ENCODE measurements at regions not wholly inside any gene's neighbourhood (a gene's known extent, or its start where the extent isn't known, plus 50 kb on each side); places are given as distances from the start of the nearest gene placed in this dataset.

DNA sequence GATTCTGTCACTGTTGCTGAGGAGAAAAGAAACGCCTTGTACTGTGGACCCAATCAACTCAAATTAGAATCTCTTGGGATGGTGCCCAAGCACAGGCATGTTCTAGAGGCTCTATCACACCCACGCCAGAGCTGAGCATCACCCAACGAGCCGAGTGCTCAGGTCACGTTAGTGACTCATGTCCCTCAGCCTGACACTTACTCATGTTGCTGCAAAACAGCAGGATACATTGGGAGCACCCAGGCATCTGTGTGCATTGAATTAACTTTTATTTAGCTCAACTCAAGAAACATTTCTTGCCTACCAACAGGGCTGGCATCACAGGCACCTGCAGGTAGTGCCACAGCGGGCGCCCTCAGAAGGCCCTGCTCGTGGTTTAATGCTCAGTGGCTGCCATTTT, 149.8 kb downstream of the ETS2 start:
- POLR2A ChIA-PET, result interaction anchor here (0.5 kb wide), 1 partner anchor 9 kb away, joined by 3 read pairs; no protein-coding TSS in a partner anchor
- Histone ChIP-seq H3K4me1 (ENCODE audit: control insufficient read depth, insufficient read depth, low read length) (peaks cover 13% of the 10 kb centered on the region), H3K4me3 (ENCODE audit: low read depth, low read length) (no peak overlapping the region), H3K9me3 (ENCODE audit: control insufficient read depth, insufficient read depth, low read depth, low read length) (no peaks in the 10 kb centered on the region), H3K27ac (ENCODE audit: extremely low read depth, low read depth, low read length) (no peak overlapping the region), H3K36me3 (ENCODE audit: control insufficient read depth in 2 of 2, insufficient read depth in 1 of 2, low read length in 2 of 2) (no peaks in the 10 kb centered on the region)
- CTCF ChIA-PET, result no interaction called here
- TF ChIP-seq KLF9 (tag by site-specific recombination; IDR thresholded peaks at IDR 0.05; ENCODE audit: low read depth) (no peak), MZF1 (tag by site-specific recombination; IDR thresholded peaks at IDR 0.05; ENCODE audit: borderline replicate concordance) (no peak), SP7 (tag by site-specific recombination; IDR thresholded peaks at IDR 0.05) (0 out of 2 replicates have a peak, but pooled peaks have one; percentile 14), EGR2 (tag by site-specific recombination; IDR thresholded peaks at IDR 0.05; ENCODE audit: low read depth) (no peak), ZNF768 (tag by site-specific recombination; IDR thresholded peaks at IDR 0.05) (no peak), ZNF624 (tag by site-specific recombination; IDR thresholded peaks at IDR 0.05) (no peak), SALL2 (tag by site-specific recombination; IDR thresholded peaks at IDR 0.05; ENCODE audit: borderline replicate concordance) (no peak), GLI4 (tag by site-specific recombination; IDR thresholded peaks at IDR 0.05) (no peak), ZFP37 (tag by site-specific recombination; IDR thresholded peaks at IDR 0.05) (no peak), ZNF677 (tag by site-specific recombination; IDR thresholded peaks at IDR 0.05) (no peak), ZNF629 (tag by site-specific recombination; IDR thresholded peaks at IDR 0.05) (0 out of 2 replicates have a peak, but pooled peaks have one; percentile 15), ZBTB20 (tag by site-specific recombination; IDR thresholded peaks at IDR 0.05) (peak; percentile 93), TCF7L2 (IDR thresholded peaks at IDR 0.05; ENCODE audit: borderline replicate concordance, low read depth, low read length) (no peak), ZIC2 (tag by site-specific recombination; IDR thresholded peaks at IDR 0.05) (peak; percentile 56), ZNF621 (tag by site-specific recombination; IDR thresholded peaks at IDR 0.05) (no peak), ZNF558 (tag by site-specific recombination; IDR thresholded peaks at IDR 0.05) (no peak), ZFHX2 (tag by site-specific recombination; conservative IDR thresholded peaks at IDR 0.05) (peak; percentile 55), ZNF548 (tag by site-specific recombination; IDR thresholded peaks at IDR 0.05) (no peak), ZBTB48 (tag by site-specific recombination; IDR thresholded peaks at IDR 0.05) (no peak)
- TF ChIP-seq, protein P1, sequence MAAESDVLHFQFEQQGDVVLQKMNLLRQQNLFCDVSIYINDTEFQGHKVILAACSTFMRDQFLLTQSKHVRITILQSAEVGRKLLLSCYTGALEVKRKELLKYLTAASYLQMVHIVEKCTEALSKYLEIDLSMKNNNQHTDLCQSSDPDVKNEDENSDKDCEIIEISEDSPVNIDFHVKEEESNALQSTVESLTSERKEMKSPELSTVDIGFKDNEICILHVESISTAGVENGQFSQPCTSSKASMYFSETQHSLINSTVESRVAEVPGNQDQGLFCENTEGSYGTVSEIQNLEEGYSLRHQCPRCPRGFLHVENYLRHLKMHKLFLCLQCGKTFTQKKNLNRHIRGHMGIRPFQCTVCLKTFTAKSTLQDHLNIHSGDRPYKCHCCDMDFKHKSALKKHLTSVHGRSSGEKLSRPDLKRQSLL (tag by site-specific recombination; IDR thresholded peaks at IDR 0.05), result peak; percentile 84

DNA sequence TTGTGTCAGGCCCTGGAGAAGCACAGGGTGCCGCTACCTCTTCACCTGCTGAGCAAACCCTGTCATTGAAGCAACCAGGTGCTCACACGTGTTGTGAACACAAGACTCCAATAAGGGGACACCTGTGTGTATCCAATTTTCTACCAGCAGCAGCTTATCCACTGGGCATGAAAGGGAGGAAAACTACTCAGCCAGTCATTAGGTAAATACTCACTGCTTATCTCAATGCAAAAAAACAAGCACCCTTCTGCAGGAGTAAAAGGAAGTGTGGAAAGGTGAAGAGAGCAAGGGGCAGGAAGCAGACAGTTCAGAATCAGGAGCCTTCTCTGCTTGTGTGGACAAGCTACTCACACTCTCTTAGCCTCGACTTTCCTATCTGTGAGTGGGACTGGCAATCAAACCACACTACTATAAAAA, 148.9 kb downstream of the ETS2 start:
- no peak overlapping the region for H3K4me3 ChIP-seq (ENCODE audit: low read depth, low read length)
- no peaks in the 10 kb centered on the region for H3K9me3 ChIP-seq (ENCODE audit: control insufficient read depth, insufficient read depth, low read depth, low read length)
- H3K36me3 ChIP-seq (ENCODE audit: control insufficient read depth in 2 of 2, insufficient read depth in 1 of 2, low read length in 2 of 2), result no peaks in the 10 kb centered on the region
- H3K4me1 ChIP-seq (ENCODE audit: control insufficient read depth, insufficient read depth, low read length), result peaks cover 13% of the 10 kb centered on the region
- TF ChIP-seq, protein P2, sequence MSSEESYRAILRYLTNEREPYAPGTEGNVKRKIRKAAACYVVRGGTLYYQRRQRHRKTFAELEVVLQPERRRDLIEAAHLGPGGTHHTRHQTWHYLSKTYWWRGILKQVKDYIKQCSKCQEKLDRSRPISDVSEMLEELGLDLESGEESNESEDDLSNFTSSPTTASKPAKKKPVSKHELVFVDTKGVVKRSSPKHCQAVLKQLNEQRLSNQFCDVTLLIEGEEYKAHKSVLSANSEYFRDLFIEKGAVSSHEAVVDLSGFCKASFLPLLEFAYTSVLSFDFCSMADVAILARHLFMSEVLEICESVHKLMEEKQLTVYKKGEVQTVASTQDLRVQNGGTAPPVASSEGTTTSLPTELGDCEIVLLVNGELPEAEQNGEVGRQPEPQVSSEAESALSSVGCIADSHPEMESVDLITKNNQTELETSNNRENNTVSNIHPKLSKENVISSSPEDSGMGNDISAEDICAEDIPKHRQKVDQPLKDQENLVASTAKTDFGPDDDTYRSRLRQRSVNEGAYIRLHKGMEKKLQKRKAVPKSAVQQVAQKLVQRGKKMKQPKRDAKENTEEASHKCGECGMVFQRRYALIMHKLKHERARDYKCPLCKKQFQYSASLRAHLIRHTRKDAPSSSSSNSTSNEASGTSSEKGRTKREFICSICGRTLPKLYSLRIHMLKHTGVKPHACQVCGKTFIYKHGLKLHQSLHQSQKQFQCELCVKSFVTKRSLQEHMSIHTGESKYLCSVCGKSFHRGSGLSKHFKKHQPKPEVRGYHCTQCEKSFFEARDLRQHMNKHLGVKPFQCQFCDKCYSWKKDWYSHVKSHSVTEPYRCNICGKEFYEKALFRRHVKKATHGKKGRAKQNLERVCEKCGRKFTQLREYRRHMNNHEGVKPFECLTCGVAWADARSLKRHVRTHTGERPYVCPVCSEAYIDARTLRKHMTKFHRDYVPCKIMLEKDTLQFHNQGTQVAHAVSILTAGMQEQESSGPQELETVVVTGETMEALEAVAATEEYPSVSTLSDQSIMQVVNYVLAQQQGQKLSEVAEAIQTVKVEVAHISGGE (tag by site-specific recombination; conservative IDR thresholded peaks at IDR 0.05; ENCODE audit: low read depth), result no peak
- peak; percentile 54; the same call in 1 of the 2 replicates for TF ChIP-seq ZNF10 (tag by site-specific recombination; IDR thresholded peaks at IDR 0.05)
- no peak for TF ChIP-seq EGR2 (tag by site-specific recombination; IDR thresholded peaks at IDR 0.05; ENCODE audit: low read depth)
- TF ChIP-seq ZNF658 (tag by site-specific recombination; IDR thresholded peaks at IDR 0.05), result no peak
- ChIA-PET POLR2A (no interaction called here), CTCF (interaction anchor here (0.7 kb wide), 1 partner anchor 24 kb away, joined by 3 read pairs; no protein-coding TSS in a partner anchor)
- H3K27ac ChIP-seq (ENCODE audit: extremely low read depth, low read depth, low read length), result no peak overlapping the region
